NCI-H146 (cell line): ENCODE measurements at regions not wholly inside any gene's neighbourhood (a gene's known extent, or its start where the extent isn't known, plus 50 kb on each side); places are given as distances from the start of the nearest gene placed in this dataset.

ENCODE experiments used
- DNase-seq: peaks from one replicate; lab custom pipeline; 2025; lab: John Stamatoyannopoulos, UW

GRCh38 chr2:8334866-8335325, 347.0 kb upstream of the ID2 start:
- no peak for DNase-seq

DNA sequence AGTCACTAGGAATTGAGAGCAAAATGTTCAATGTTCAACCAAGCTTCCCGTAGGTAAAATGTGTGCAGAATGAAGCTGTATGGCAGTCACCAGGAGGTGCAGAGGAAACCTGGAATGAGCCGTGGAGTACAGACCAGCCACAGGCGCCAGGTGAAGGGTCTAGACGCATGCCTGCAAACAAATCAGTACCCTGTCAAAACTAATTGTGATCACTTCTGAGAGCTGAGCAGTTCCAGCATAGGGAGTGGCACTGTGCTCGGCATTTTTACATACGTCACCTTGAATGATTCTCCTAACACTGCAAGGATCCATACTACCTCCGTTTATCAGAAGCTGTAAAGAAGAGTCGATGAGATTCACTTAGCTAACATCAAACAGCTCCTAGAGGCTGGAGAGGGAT, 346.1 kb upstream of the ID2 start:
- DNase-seq: no peak

DNA sequence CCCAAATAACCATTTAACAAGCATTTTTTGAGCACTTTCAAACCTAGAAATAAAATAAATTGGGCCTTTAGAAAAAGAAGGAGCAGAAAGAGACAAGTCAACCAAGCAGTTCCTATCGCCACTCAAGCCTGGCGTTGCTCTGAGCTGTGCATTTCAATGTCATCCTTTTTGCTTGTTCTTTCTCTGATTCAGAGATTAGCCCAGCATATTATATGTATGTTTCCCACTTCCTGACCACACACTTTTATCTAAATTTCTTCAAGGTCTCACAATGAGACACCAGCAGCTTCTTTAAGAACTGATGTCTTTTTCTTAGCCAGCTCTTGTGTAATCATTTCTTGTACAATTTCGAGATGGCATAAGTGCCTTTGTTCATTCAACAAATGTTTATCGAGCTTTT, 344.5 kb upstream of the ID2 start:
- no peak for DNase-seq

GRCh38 chr2:8342407-8342806, 339.4 kb upstream of the ID2 start:
- DNase-seq: no peak

- DNase-seq: no peak
Observed at GRCh38 chr2:8343031-8343430, 338.8 kb upstream of the ID2 start.

DNA sequence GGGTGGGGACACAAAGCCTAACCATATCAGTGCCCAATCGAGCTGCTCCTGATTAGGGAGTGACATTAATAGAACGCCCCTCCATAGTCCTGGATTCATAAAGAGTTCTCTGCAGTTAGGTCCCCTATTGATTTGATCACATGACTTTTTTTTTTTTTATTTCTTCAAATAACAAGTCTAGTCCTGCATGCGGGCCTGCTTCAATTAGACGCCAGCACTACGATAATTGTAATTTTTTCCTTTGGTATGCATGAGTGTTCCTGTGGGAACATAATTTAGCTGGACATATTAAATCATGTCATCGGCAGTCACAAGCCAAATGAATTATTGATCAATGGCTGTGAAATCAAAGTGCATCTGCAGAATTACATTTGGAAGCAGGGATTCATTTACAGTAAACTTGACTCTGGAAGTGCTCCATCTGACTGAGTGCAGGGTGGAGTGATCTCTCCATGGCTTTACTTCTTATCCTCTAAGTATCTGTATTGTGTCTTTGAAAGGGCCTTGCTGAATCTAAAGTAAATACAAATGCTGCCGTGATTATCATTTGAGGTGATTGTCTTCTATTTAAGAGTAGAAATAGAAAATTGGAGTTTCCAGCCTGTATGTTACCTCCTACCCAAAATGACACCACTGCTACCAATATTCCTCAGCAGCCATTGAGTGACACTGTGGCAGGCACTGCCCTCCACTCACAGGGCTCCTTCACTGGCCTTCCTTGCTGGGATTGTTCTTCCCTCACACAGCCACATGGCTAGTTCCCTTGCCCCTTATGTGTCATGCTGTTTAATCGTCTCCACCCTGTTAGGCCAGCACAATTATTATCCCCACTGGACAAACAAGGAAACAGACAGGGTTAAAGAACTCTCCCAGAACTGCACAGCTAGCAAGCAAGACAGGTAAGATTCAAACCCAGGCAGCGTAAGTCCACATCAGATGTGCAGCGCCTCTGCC, 337.4 kb upstream of the ID2 start:
- DNase-seq: peak; percentile 52

GRCh38 chr2:8345200-8345599, 336.7 kb upstream of the ID2 start:
- DNase-seq: no peak

GRCh38 chr2:8346208-8346607, 335.6 kb upstream of the ID2 start:
- no peak for DNase-seq

GRCh38 chr2:8346706-8347430, 335.0 kb upstream of the ID2 start:
- no peak for DNase-seq

DNA sequence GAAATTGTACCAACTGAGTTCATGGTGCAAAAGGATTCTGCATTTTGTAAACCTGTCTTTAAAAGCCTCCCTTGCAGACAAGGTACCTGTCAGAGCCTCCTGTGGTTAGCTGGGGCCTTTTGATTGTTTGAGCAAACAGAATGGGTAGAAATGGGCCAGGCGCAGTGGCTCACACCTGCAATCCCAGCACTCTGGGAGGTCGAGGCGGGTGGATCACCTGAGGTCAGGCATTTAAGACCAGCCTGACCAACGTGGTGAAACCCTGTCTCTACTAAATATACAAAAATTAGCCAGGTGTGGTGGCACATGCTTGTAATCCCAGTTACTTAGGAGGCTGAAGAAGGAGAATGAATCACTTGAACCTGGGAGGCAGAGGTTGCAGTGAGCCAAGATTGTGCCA, 332.9 kb upstream of the ID2 start:
- peak; percentile 91 for DNase-seq

GRCh38 chr2:8352296-8352695, 329.6 kb upstream of the ID2 start:
- DNase-seq: no peak

DNA sequence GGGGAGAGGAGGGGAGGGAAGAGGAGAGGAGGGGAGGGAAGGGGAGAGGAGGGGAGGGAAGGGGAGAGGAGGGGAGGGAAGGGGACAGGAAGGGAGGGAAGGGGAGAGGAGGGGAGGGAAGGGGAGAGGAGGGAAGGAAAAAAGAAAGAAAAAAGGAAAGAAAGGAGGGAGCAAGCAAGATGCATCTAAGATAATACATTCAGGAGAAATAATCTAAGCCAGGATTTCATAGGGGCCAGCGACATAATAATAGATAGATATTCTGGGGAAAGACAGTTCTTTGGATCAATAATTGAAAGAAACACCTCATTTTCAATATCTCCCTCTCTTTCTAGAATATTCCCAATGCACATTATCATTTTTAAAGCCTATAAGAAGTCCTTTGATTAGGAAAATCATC, 328.9 kb upstream of the ID2 start:
- no peak for DNase-seq

GRCh38 chr2:8355102-8355859, 326.6 kb upstream of the ID2 start:
- DNase-seq: no peak

- no peak for DNase-seq
Observed at GRCh38 chr2:8357738-8358518, 323.9 kb upstream of the ID2 start.

DNA sequence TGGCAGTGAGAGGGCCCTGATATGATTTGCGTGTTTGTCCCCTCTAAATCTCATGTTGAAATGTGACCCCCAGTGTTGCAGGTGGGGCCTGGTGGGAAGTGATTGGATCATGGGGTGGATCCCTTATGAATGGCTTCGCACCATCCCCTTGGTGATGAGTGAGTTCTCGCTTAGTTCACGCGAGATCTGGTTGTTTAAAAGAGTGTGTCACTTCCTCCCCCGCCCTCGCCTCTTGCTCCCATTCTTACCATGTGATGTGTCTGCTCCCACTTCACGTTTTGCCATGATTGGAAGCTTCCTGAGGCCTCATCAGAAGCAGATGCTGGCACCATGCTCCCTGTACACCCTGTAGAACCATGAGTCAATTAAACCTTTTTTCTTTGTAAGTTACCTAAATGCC, 319.9 kb upstream of the ID2 start:
- DNase-seq: no peak

DNA sequence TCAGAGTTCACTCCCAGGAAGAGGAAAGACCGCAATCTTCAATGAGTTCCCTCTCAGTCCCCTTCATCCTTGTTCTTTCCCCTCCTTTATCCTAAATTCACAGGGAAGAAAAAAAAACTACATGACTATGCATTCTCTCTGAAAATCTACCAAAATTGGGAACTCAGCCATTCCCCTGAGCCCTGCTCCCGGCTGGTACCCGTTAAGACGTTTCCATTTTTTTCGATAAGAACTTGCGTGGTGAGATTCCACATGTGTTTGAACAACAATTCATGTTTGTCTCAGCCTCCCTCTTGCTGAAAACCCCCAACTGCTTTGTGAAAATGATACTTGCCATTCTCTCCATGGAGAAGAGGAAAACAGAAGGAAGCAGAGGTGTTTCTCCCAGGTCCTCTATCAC, 318.7 kb upstream of the ID2 start:
- no peak for DNase-seq

- DNase-seq: no peak
Observed at GRCh38 chr2:8364668-8365067, 317.2 kb upstream of the ID2 start.

- DNase-seq: no peak
Observed at GRCh38 chr2:8365331-8365910, 316.4 kb upstream of the ID2 start.

DNA sequence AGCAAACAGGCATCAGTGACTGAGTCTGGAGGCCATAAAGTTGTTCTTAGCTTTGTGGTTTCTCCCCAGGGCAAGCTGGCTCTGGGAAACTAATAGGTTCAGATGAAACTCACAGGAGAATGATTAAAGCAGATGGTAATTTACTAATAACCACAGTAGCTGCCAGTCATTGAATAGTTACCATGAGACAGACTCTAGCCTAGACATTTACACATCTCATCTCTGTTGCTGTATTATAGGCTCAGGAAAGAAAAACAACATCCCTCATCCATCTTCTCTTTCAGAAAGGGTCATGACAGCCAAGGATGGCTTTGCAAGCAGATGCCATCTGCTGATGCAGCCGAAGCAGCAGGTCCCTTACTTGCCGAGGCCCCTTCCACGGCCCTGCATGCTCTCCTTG, 314.0 kb upstream of the ID2 start:
- DNase-seq: peak; percentile 35

DNA sequence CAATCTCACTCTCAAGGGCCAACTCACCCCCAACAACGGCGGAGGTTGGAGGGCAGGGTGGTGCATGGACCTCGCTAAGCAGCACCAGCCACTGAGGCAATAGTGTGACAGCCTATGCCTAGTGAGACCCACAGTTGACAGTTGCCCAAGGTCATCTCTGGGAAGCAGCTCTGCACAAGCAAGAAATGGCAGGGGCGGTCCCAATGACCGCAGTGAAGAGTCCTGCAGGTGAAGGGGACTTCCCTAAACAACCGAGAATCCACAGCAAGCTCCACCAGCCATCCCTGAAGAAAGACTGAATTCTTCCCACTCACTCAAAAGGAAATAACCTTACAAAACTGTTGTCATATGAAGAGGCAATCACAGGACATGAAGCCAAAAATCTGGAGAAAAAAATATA, 313.4 kb upstream of the ID2 start:
- no peak for DNase-seq

- no peak for DNase-seq
Observed at GRCh38 chr2:8369522-8369921, 312.3 kb upstream of the ID2 start.
